ENCODE measurements at regions not wholly inside any gene's neighbourhood (a gene's known extent, or its start where the extent isn't known, plus 50 kb on each side); places are given as distances from the start of the nearest gene placed in this dataset.

DNA sequence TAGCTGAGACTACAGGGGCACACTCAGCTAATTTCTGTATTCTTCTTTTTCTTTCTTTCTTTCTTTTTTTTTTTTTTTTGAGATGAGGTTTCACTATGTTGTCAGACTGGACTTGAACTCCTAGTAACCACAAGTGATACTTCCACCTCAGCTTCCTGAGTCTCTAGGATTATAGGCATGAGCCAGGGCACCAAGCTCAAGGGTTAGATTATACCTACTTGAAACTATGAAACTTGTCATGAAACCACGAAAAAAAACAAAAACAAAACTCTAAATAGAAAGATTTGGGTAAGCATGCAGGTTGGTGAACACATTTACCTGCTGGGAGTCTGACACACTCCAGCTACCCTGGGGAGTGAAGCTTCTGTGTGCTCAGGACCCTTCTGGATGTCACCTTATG is 2250.4 kb downstream of the MRPL39 start:
- Histone ChIP-seq H2BK15ac (ENCODE audit: low read depth, low read length) (no peak overlapping the region), H3K4me3 (ENCODE audit: insufficient read depth, low read depth, low read length) (no peak overlapping the region), H3K56ac (ENCODE audit: extremely low read depth, insufficient read depth, low read length) (no peak overlapping the region), H3K4me2 (ENCODE audit: low read depth, low read length) (no peak overlapping the region), H2BK5ac (ENCODE audit: low read depth, low read length, poor library complexity, severe bottlenecking) (no peak overlapping the region), H2AFZ (replicated peaks; ENCODE audit: low read length, poor library complexity) (no peak overlapping the region), H3K9ac (ENCODE audit: low read depth, low read length) (no peak overlapping the region), H2BK20ac (ENCODE audit: low read depth, low read length) (no peak overlapping the region), H3K4ac (ENCODE audit: low read depth, low read length) (no peak overlapping the region), H2AK9ac (replicated peaks; ENCODE audit: low read depth, low read length, poor library complexity) (no peak overlapping the region), H3K79me1 (ENCODE audit: low read depth in 1 of 2, low read length in 2 of 2) (no peaks in the 10 kb centered on the region), H3K18ac (ENCODE audit: low read depth, low read length) (no peak overlapping the region), H3K9me3 (ENCODE audit: control insufficient read depth, insufficient read depth, low read length) (peaks cover 9% of the 10 kb centered on the region), H3K23ac (ENCODE audit: low read depth, low read length) (no peak overlapping the region), H3K14ac (replicated peaks; ENCODE audit: low read depth, low read length) (no peak overlapping the region), H3K27ac (ENCODE audit: insufficient read depth, low read length) (no peak overlapping the region), H4K91ac (ENCODE audit: insufficient read depth, low read depth, low read length) (no peak overlapping the region), H3K9me1 (ENCODE audit: insufficient read depth, low read length) (no peaks in the 10 kb centered on the region), H4K20me1 (ENCODE audit: insufficient read depth, low read length) (no peaks in the 10 kb centered on the region), H3K4me1 (ENCODE audit: control insufficient read depth, insufficient read depth, low read length) (no peaks in the 10 kb centered on the region), H4K8ac (ENCODE audit: low read depth in 2 of 2, low read length in 2 of 2) (no peak overlapping the region), H2AK5ac (ENCODE audit: low read depth, low read length) (no peak overlapping the region), H4K5ac (ENCODE audit: low read depth, low read length) (no peak overlapping the region), H3K27me3 (ENCODE audit: control insufficient read depth, insufficient read depth, low read length) (no peaks in the 10 kb centered on the region), H3K36me3 (ENCODE audit: control insufficient read depth, insufficient read depth, low read length) (no peaks in the 10 kb centered on the region), H2BK120ac (ENCODE audit: low read depth, low read length) (no peak overlapping the region)
- intact Hi-C loops (cut with micrococcal nuclease) (no loop called here), dilution Hi-C loops (cut with HindIII; ENCODE audit: low sequenced_read_pairs, unreplicated experiment) (no loop called here), in situ Hi-C loops (cut with MboI; ENCODE audit: low sequenced_read_pairs) (no loop called here)
- DNase-seq (no peak), ATAC-seq (ENCODE audit: low read depth) (no peak)
- no CpG with 5 or more reads among the region's 1 CpG for WGBS, 2 experiments (ENCODE audit: extremely low coverage in 2 of 2, insufficient read length in 1 of 2)
- POLR2A ChIA-PET (ENCODE audit: unreplicated experiment), result no interaction called here
- BruUV-seq (replicated peaks), result no TSS peak
- CTCF ChIA-PET, result no interaction called here
- TF ChIP-seq, protein P1, sequence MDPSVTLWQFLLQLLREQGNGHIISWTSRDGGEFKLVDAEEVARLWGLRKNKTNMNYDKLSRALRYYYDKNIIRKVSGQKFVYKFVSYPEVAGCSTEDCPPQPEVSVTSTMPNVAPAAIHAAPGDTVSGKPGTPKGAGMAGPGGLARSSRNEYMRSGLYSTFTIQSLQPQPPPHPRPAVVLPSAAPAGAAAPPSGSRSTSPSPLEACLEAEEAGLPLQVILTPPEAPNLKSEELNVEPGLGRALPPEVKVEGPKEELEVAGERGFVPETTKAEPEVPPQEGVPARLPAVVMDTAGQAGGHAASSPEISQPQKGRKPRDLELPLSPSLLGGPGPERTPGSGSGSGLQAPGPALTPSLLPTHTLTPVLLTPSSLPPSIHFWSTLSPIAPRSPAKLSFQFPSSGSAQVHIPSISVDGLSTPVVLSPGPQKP (IDR thresholded peaks at IDR 0.05; ENCODE audit: borderline replicate concordance, low read depth, low read length), result no peak
- TF ChIP-seq BHLHE40 (IDR thresholded peaks at IDR 0.05; ENCODE audit: low read depth, low read length), result no peak
- no peak for TF ChIP-seq MAZ (IDR thresholded peaks at IDR 0.05; ENCODE audit: borderline replicate concordance, low read depth, low read length)
- TF ChIP-seq SMC3 (IDR thresholded peaks at IDR 0.05; ENCODE audit: low read depth, low read length), result no peak
- TF ChIP-seq CHD1 (IDR thresholded peaks at IDR 0.05; ENCODE audit: low read depth, low read length), result no peak
- no peak for TF ChIP-seq POLR2A (IDR thresholded peaks at IDR 0.05; ENCODE audit: low read depth, low read length)

All from IMR-90 (cell line).